Thymus (tissue), 11 donors: ENCODE measurements at regions not wholly inside any gene's neighbourhood (a gene's known extent, or its start where the extent isn't known, plus 50 kb on each side); places are given as distances from the start of the nearest gene placed in this dataset.

Experiments
- DNase-seq, 9 donors: peaks; one replicate each; pipeline ENCODE4 v3.0.0-alpha.2; 2013; ENCODE audit warnings: low spot score in 9 of 9, low read depth in 6 of 9, missing footprints in 1 of 9
- H3K27ac ChIP-seq, 2 donors: one replicate each; pipeline ENCODE4 v1.5.1; 2013; ENCODE audit warnings: control low read depth in 1 of 2, low read depth in 1 of 2, low read length in 1 of 2, mild to moderate bottlenecking in 1 of 2, moderate library complexity in 1 of 2
- H3K27me3 ChIP-seq, 2 donors: one replicate each; pipeline ENCODE4 v1.5.1; 2013; ENCODE audit warnings: low read length in 1 of 2; ENCODE audit not compliant: control insufficient read depth in 2 of 2, insufficient read depth in 1 of 2
- H3K36me3 ChIP-seq, 2 donors: one replicate each; pipeline ENCODE4 v1.5.1; 2013; ENCODE audit warnings: low read length in 1 of 2, mild to moderate bottlenecking in 1 of 2, moderate library complexity in 1 of 2; ENCODE audit not compliant: control insufficient read depth in 2 of 2, insufficient read depth in 2 of 2
- H3K4me1 ChIP-seq, 2 donors: one replicate each; pipeline ENCODE4 v1.5.1; 2013; ENCODE audit warnings: low read length in 2 of 2; ENCODE audit not compliant: control insufficient read depth in 2 of 2, insufficient read depth in 2 of 2
- H3K4me3 ChIP-seq, 2 donors: one replicate each; pipeline ENCODE4 v1.5.1; 2013; ENCODE audit warnings: low read length in 2 of 2, control low read depth in 1 of 2, mild to moderate bottlenecking in 1 of 2
- H3K9me3 ChIP-seq, 2 donors: one replicate each; pipeline ENCODE4 v1.5.1; 2013; ENCODE audit warnings: low read length in 1 of 2, mild to moderate bottlenecking in 1 of 2; ENCODE audit not compliant: control insufficient read depth in 2 of 2, insufficient read depth in 1 of 2
- WGBS: extraction: QIAGEN DNeasy Blood & Tissue Kit; methylation state at CpG from one replicate; pipeline ENCODE4 v1.1.7; 2013; 5-methylcytosine and 5-hydroxymethylcytosine counted together
- donor health status: healthy.

DNA sequence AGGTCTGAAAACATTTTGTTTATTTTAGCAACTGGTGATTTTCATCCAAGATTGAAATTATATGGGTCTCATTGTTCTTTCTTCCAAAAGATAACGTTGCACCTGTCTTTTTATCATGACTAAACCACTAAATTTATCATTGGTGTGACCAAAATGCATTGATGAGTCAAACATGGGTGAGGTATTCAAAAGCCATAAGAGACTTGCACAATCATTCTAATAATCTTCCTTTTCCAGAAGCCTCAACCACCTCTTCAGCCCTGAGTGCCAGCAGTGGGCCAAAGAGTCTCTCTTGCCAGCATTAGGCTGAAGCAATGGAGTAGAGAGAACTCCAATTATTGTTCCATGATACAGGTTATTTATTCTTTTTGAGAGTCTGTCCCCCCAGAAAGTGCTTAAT, 198.9 kb downstream of the LURAP1L start:
- Histone ChIP-seq H3K9me3 (no peaks in the 10 kb centered on the region), H3K27ac (no peak overlapping the region), H3K4me3 (no peak overlapping the region), H3K36me3 (no peaks in the 10 kb centered on the region), H3K27me3 (no peaks in the 10 kb centered on the region), H3K4me1 (peaks cover 0 to 6% of the 10 kb centered on the region in 2 donors)
- WGBS = 73% methylated on average over 1 of the region's 1 CpG
- DNase-seq = no peak

- H3K4me3 ChIP-seq = no peak overlapping the region
- 91% methylated on average over 1 of the region's 1 CpG for WGBS
- H3K36me3 ChIP-seq = no peaks in the 10 kb centered on the region
- no peak for DNase-seq
- H3K27me3 ChIP-seq = no peaks in the 10 kb centered on the region
- peaks cover 0 to 6% of the 10 kb centered on the region in 2 donors for H3K4me1 ChIP-seq
- H3K9me3 ChIP-seq = no peaks in the 10 kb centered on the region
- H3K27ac ChIP-seq = no peak overlapping the region
Measured at GRCh38 chr9:12974671-12975070, 199.9 kb downstream of the LURAP1L start.

- 92% methylated on average over 2 of the region's 2 CpGs for WGBS
- Histone ChIP-seq H3K4me1 (peaks cover 0 to 6% of the 10 kb centered on the region in 2 donors), H3K27ac (no peak overlapping the region), H3K27me3 (no peaks in the 10 kb centered on the region), H3K4me3 (no peak overlapping the region), H3K9me3 (no peaks in the 10 kb centered on the region), H3K36me3 (no peaks in the 10 kb centered on the region)
- DNase-seq = no peak
Measured at GRCh38 chr9:12975496-12975895, 200.7 kb downstream of the LURAP1L start.

- no peaks in the 10 kb centered on the region for H3K9me3 ChIP-seq
- H3K36me3 ChIP-seq = no peaks in the 10 kb centered on the region
- H3K27ac ChIP-seq = no peak overlapping the region
- DNase-seq = no peak
- H3K4me1 ChIP-seq = no peaks in the 10 kb centered on the region
- H3K27me3 ChIP-seq = no peaks in the 10 kb centered on the region
- H3K4me3 ChIP-seq = no peak overlapping the region
- WGBS = 85% methylated on average over 3 of the region's 3 CpGs
Measured at GRCh38 chr9:12980085-12980851, 205.4 kb downstream of the LURAP1L start.

DNA sequence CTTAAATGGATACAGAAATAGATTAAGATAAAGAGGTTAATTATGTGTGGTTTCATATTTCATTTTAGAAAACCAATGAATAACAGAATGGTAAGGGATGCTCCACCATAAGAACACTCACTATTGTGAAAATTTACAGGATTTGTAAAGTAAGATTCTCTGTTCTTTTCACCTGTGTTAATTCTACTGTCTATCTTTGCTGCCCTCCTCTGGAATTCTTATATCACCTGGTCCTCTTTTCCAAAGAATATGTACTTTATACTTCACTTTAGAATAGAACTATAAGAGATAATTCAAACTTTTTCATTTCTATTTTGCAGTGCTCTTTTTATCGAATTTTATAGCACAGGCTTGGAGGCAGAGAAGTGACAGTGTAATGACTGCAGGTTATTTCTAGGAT, 213.4 kb downstream of the LURAP1L start:
- no peak for DNase-seq
- Histone ChIP-seq H3K4me3 (no peak overlapping the region), H3K27me3 (no peaks in the 10 kb centered on the region), H3K36me3 (no peaks in the 10 kb centered on the region), H3K27ac (no peak overlapping the region), H3K4me1 (no peaks in the 10 kb centered on the region), H3K9me3 (no peaks in the 10 kb centered on the region)
- 93% methylated on average over 1 of the region's 1 CpG for WGBS

DNA sequence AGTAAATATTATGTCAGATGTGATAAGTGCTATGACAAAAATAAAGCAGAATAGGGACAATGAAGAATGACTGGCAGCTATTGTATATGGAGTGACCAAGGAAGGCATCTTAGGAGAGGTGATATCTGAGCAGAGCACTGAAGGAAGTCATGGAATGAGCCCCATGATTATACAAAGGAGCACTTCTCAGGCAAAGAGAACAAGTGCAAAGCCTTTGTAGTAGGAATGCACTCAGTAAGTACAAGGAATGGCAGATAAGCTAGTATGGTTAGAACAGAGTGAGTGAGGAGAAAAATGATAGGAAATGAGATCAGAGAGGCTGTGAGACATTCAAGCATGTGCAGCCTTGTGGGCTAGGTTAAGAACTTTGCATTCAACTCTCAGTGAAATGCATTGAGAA, 214.8 kb downstream of the LURAP1L start:
- no peaks in the 10 kb centered on the region for H3K36me3 ChIP-seq
- no peak overlapping the region for H3K27ac ChIP-seq
- no peaks in the 10 kb centered on the region for H3K9me3 ChIP-seq
- no peaks in the 10 kb centered on the region for H3K27me3 ChIP-seq
- DNase-seq = no peak
- no peak overlapping the region for H3K4me3 ChIP-seq
- no peaks in the 10 kb centered on the region for H3K4me1 ChIP-seq

GRCh38 chr9:12993466-12993865, 218.6 kb downstream of the LURAP1L start:
- H3K27me3 ChIP-seq = no peaks in the 10 kb centered on the region
- no peak overlapping the region for H3K27ac ChIP-seq
- DNase-seq = no peak
- H3K4me3 ChIP-seq = no peak overlapping the region
- WGBS = 92% methylated on average over 2 of the region's 2 CpGs
- H3K36me3 ChIP-seq = no peaks in the 10 kb centered on the region
- no peaks in the 10 kb centered on the region for H3K4me1 ChIP-seq
- no peaks in the 10 kb centered on the region for H3K9me3 ChIP-seq

DNA sequence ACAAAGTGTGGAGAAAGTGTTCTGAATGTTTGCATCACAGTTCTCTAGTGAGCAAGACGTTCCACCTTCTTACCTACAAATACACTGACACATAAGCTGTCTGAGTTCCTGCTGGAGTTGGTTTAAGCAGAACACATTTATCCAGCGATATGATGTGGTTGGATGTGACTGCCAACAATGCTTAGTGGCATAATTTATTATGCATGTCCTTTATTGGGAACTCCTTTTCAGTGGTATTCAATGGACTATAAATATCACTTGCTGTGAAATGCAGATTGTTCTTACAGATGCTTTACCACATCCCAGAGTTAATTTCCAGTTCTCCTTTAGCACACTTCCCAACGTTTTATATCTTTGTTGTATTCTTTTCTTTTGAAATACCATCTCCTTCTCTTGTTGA, 222.2 kb downstream of the LURAP1L start:
- Histone ChIP-seq H3K27ac (no peak overlapping the region), H3K36me3 (no peaks in the 10 kb centered on the region), H3K4me3 (no peak overlapping the region), H3K27me3 (no peaks in the 10 kb centered on the region), H3K9me3 (no peaks in the 10 kb centered on the region), H3K4me1 (no peaks in the 10 kb centered on the region)
- WGBS = 13% methylated on average over 3 of the region's 3 CpGs
- no peak for DNase-seq

DNA sequence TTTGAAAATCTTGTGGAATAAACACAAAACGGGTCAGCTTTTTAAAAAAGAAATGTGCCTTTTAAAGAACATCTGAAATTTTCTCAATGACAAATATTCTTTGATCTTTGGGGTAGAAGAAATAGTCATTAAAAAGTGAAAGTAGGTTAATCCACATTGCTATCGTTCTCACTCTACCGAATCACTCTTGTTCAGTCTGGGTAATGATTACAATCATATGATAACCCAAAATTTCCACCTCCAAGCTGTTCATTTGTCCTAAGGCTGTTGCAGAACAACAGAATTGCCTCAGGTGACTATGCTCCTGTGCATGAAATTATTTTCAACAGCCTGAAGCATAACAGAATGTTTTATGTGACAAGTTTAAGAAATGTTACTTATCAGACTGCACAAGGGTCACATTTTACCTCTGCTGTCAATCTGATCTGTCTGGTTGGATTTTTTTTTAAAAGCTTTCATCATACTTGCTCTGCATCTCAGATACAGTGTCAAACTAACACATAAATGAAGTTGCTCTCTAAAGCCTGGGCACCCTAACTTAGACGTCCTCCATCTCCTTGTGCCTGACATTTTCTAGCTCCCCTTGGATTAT, 227.3 kb downstream of the LURAP1L start:
- Histone ChIP-seq H3K4me1 (no peaks in the 10 kb centered on the region), H3K9me3 (no peaks in the 10 kb centered on the region), H3K27me3 (no peaks in the 10 kb centered on the region), H3K36me3 (no peaks in the 10 kb centered on the region), H3K4me3 (no peak overlapping the region), H3K27ac (no peak overlapping the region)
- no peak for DNase-seq
- 85% methylated on average over 4 of the region's 4 CpGs for WGBS
